ENCODE measurements at regions not wholly inside any gene's neighbourhood (a gene's known extent, or its start where the extent isn't known, plus 50 kb on each side); places are given as distances from the start of the nearest gene placed in this dataset.

DNA sequence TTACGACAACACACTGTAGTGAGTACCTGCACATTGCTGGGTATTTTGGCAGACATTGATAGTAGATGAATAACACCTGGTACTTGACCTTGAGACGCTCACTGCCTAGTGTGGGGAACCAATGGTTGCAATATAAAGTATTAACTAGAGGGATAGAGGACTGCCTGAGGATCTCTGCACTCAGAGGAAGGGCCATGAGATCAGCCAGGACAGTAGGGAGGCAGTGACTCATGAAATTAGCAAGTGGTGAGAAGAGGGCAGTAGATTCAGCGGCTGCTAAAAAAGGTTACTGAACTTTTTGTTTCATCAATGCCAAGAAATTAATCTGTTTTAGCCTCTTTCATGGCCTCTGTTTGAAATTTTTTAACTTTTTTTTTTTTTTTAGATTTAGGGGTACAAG lies 250.8 kb upstream of the TCF4 start:
- no peak for DNase-seq

DNA sequence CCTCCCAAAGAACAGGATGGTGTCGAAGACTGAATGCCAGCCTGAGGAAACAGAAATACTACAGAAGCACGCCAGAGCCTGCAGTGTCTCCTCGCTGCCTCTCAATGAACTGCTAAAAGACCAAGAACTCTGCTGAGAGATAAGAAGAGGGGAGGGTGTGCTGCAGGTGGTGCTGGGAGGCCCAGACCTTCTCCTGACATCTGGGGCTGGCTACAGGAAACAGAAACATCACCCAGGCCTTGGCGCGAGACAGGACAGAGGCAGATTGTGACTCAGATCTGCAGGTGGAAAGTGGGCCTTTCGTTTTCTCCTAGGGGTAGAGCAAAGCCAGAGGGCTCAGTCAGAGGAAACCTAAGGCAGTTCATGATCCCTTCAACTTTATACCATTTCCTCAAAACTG lies 250.3 kb upstream of the TCF4 start:
- no peak for DNase-seq

DNA sequence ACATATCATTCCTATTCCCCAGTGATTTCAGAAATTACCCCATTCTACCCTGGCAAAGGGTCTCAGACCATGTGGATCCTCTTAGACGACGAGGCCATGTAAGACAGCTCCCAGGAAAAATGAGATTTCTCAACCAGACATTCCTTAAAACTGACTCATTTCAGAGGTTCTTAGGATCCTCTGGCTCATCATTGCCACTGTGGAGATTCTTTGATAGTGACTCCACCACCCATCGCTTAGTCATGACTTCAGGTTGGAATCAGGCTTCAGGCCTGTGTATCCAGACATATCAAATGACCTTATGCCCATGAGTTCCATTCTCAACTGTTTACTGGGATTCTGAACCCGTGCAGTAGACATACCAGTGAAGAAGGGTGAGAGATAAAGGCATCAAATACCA lies 245.6 kb upstream of the TCF4 start:
- DNase-seq, result no peak

DNA sequence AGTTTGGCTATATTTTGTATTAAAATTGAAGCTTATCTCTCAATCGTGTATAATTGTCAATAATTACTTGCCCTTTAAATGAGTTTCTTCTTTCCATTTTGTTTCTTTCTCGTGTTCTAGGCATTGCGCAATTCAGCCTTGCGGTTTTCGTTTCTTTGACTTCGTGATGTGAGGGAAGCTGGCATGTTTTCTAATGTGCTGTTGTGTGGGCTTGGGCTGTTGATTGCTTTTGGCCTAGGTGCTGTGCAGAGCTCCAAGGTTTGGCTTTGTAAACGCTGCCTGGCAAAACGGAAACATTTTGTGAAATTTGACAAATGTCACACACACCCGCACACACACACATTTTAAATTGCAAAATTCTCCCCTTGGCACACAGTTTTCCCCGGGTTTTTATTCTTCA lies 242.6 kb upstream of the TCF4 start:
- no peak for DNase-seq

DNA sequence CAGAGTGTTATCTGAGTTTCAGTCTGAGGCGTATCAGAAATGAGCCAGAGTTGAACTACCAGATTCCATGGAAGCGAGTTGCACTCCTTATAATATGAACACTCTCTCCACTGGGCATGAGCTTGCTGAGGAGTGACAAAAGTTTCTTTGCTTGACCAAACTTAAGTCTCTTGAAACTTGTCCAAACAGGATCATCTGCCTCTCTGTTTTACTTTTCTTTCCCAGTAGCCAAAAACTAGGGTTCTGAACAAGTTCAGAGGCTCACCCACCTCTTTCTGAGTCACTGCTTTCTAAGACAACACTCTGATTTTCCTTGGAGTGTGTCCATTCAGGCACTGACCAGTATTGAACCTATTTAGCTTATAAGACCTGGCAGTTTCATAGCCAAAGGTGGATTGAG lies 233.2 kb upstream of the TCF4 start:
- DNase-seq, result no peak

- DNase-seq, result no peak
These were observed 231.5 kb upstream of the TCF4 start for GRCh38 chr18:55819448-55819847.

- DNase-seq, result no peak
These were observed 230.3 kb upstream of the TCF4 start for GRCh38 chr18:55818284-55818683.

DNA sequence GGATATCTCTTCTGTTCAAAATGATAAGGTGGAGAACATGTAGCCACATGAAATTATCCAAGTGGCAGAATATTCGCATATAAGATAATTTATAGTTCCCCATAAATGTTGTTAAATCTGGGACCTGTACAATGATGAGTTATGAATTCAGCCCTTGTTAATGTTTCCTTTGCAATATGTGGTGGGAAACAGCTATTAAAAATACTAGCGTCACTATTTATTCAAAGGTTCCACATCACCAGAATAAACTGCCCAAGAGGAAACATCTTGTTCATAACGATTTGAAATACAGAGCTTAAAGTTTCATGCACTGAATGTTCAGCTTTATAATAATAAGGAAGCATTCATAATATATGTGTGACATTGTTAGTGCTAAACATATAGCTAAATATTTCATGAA lies 223.9 kb upstream of the TCF4 start:
- DNase-seq, result no peak

GRCh38 chr18:55805666-55806065 lies 217.7 kb upstream of the TCF4 start:
- DNase-seq, result no peak

DNA sequence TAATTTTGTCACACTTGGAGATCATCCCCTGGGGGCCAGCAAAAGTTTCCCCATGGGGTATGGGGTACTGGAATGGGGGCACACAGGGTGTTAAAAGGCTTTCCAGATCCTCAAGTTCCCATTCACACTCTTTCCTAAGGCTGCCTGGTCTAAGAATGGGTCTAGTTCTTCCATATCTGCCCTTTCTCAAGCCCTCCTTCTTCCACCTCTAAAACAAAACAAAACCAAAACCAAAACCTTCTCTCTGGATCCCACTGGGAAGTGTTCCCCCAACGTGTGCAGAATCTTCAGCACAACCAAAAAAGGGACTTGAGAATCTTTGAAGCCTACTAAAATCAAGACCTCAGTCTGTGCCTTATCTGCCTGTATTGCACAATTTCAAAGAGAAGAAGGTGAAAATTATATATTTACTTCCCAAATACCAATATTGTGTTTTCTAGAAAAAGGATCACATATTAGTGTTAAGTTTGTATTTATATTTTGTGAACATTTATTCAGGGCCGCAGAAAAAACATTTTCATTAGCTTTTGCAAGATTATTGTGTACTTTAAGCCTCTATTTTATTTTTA lies 207.2 kb upstream of the TCF4 start:
- no peak for DNase-seq

GRCh38 chr18:55794288-55795052 lies 206.5 kb upstream of the TCF4 start:
- no peak for DNase-seq

- no peak for DNase-seq
These were observed 202.3 kb upstream of the TCF4 start for GRCh38 chr18:55790296-55790695.

DNA sequence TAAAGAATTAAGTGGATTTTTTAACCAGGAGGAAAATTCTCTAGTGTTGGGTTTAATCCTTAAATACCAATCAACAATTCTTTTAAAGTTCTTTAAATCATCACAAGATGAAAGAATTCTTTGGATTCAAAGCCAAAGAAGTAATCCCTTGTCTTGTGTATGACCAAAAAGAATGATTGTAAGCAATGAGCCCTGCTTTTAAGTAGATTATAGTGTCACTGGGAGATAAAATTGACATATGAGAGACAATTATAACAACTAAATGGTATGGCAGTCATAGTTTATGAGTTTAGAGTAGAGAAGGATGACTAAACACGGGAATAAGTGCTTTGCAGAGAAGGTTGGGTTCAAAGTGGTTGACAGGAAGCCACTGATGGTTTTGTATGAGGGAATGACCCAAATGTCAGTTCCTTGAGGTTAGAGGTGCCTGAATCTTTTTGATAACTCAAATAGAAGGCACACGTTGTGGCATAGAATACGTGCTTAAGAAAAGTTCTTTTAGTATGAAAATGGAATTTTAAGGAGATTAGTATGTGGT lies 199.6 kb upstream of the TCF4 start:
- no peak for DNase-seq

- no peak for DNase-seq
These were observed 198.8 kb upstream of the TCF4 start for GRCh38 chr18:55786651-55787272.

DNA sequence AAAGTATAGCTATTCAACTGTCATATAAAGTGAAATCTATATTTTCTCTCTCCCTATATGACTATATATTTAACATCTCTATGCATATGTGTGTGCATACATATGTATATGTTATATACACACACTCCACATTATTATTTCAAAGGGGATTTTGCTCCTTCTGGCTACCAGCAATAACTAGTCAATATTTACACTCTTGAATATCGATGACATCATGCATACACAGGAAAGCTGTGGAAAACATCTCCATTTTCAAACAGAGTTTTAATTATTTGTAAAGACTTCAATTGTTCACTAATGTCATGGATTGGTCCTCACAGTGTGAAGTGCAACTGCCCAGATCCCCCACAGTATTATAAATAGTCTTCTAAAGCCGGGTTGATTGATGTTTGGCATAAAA lies 195.9 kb upstream of the TCF4 start:
- DNase-seq, result no peak

DNA sequence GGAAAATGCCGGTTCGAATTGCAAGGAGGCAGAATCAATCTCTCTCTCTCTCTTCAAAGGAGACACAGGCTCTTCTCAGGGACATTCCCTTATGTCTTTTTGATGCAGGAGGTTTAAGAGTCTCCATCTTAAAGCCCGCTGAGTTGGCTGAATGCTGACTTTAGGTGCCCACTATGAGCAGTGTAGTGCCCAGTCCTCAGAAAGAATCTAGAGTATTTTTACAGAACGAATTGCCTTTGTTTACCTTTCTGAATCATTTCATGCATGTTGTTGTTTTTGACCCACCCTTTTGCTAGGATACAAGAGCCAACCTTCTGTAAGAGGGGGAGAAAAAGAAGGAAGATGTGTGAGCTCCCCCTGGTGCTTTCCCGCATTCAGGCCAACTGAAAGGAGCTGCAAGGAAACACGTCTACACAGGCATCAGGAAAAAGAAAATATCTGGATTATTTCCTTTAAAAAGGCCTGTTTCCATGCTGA lies 193.5 kb upstream of the TCF4 start:
- peak in 1 of 2 experiments; percentile 44 for DNase-seq

DNA sequence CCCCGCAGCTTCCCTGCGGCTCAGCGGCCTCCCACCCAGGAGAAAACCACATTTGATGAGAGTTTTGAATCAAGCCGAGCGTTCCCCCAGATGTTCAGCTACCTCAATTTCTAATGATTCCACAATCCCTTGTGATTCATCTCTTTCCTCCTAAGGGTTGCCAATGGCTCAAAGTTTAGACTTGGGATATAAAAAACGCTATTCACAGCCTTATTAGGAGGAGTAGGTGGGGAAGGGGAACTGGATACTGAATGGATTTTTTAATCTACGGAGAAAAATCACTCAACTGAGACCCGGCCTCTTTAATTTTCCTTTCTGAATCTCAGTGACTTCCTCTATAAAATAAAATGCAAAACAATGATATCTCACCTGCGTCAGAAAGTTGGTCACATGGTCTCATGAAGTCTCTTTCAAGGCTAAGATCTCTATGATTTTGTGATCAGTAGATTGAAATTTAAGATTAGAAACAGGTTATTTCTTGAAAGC lies 192.6 kb upstream of the TCF4 start:
- no peak for DNase-seq

DNA sequence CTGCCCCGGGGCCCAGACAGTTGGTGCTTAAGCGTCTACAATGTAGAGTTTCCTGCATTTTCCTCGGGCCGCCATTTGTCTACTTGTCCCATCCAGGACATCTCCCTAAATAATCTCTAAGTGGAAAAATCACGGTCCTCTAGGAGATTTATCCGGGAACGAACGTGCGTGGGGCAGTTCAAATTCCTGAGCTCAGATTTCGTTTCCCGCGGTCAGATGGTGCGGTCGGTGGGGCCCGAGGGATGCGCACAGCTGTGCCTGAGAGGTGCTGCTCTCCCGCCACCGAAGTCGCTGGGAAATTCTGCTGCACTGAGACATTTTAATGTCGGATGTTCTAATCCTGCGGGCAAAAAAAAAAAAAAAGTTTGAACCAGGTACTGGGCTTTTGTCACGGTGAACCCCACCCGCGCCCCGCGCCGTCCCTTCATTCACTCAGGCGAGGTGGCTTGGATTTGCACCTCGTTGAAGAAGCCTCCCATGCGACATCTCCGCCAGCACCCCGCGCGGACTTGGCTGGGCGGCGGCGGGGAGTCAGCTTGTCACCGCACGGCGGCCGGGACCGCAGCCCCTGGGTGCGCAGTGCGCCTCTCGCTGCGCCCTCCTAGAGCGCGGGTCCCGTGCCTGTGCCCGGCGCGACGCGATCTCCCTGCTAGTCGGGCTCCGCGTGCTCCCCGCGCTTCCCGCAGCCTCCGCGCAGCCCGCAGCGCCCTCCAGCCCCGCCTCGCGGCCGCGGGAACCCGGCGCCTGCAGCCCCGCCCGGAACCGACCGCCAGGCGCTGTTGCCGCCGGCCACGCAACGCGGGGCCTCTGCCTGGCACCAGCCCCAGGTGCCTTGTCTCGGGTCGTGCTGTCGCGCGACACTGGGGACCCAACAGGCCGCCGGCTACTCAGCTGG lies 191.9 kb upstream of the TCF4 start:
- DNase-seq, result no peak

DNA sequence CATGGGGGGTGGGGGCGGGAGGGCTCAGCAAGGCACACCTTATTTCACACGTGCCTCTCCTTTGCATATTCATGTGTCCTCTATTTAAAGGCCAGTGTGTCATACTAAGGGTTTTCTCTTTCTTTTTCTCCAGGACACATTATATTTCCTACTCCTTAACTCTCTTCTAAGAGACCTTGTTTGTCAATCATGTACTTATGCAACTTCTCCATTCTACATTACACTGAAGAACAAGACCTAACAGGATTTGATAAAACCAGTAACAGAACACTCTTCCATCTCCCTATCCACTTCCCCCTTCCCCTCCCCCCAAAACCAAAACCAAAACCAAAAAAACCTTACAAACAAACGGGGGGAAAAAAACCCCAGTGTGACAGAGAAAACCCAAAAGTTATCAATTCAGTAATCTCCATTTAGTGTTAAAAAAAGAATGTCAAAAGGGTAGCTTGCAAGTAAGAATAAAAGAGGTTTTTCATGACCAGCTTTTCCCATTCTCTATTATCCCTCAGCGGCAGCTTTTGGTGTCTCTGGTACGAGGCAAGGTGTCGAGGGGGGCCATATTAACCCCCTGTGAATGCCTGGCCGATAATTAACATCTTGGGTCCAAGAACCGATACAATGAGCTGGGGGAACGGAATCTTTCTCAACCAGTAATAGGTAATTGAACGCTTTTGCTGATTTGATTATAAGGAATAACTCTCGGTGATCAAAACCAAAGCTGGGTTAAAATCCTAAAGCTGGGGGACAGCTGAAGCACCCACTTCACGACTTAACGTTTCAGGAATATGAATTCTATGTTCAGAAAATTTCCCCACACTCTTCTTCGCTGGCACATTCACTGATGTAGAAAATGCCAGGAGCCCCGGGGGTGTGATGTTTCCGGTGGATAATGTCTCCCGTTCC lies 191.0 kb upstream of the TCF4 start:
- no peak for DNase-seq

DNA sequence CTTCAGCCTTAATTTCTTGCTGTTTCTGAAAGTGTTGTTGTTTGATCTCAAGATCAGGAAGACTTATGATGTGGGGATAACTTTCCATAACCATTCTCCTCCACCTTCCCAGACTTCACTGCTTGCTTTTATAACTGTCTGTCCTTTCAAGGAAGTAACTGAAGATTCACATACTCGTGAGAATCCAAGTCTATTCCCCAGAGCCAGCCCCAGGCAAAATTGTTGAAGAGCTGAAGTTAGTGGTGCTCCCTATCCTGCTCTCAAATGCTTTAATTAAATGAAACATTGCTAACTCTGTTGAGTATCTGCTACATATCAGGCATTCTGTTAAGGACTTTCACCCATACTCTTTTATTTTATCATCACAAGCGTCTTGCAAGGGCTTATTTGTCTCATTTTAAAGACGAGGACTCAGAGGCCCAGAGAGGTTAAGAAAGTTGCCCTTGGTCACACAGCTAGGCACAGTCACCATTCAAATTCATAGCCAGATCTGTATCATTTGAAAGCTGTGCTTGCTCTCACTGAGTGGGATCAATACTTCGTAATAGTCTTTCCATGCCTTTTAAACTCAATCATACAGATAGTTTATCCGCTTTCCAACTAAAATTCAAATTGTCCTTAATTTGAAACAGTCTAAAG lies 189.8 kb upstream of the TCF4 start:
- DNase-seq, result no peak

DNA sequence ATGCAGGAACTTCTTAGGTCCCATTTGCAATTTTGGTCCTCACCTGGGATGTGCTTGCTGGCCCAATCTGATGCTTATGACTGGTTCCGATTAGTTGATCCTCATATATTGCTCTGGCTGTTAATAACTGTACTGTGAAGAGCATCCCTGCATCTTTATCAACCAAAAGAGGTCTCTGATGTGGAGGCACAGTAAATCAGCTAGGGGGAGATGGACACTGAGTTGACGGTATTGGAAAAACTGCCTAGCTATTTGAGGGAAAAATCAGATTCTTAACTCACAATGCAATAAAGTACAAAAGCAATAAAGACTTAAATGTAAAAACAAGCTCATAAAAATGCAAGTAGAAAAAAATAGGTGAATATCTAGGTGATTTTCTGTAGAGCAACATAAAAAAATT lies 188.0 kb upstream of the TCF4 start:
- no peak for DNase-seq
